HG02798 (cell line): ENCODE measurements at regions not wholly inside any gene's neighbourhood (a gene's known extent, or its start where the extent isn't known, plus 50 kb on each side); places are given as distances from the start of the nearest gene placed in this dataset.
A peak's percentile ranks its signal among the peaks of the same experiment; 100 is the strongest.
"Not testable (repeated sequence)": the region's sequence is repeated elsewhere in the genome, so short reads cannot be mapped to it uniquely, and the experiment has no call there.

Experiments used
- ATAC-seq: cut with Tn5 transposase; IDR thresholded peaks from one replicate; pipeline ENCODE4 v1.9.1; 2021; ENCODE audit warnings: mild to moderate bottlenecking; ENCODE audit not compliant: unreplicated experiment, poor library complexity

- ATAC-seq, result no peak
Observed at GRCh38 chr14:37970696-37971095, 237.0 kb upstream of the SSTR1 start.

- ATAC-seq, result no peak
Observed at GRCh38 chr14:37972941-37973887, 234.5 kb upstream of the SSTR1 start.

- ATAC-seq, result no peak
Observed at GRCh38 chr14:37974421-37974820, 233.3 kb upstream of the SSTR1 start.

- ATAC-seq, result no peak
Observed at GRCh38 chr14:37977481-37977880, 230.2 kb upstream of the SSTR1 start.

GRCh38 chr14:37985826-37986470 is 221.8 kb upstream of the SSTR1 start:
- peak; percentile 37 for ATAC-seq

GRCh38 chr14:37988472-37988871 is 219.2 kb upstream of the SSTR1 start:
- no peak for ATAC-seq

- no peak for ATAC-seq
Observed at GRCh38 chr14:37991027-37991426, 216.7 kb upstream of the SSTR1 start.

GRCh38 chr14:37992499-37992898 is 215.2 kb upstream of the SSTR1 start:
- ATAC-seq, result no peak

- ATAC-seq, result no peak
Observed at GRCh38 chr14:37994846-37995372, 212.8 kb upstream of the SSTR1 start.

- ATAC-seq, result no peak
Observed at GRCh38 chr14:37997017-37997416, 210.7 kb upstream of the SSTR1 start.

- no peak for ATAC-seq
Observed at GRCh38 chr14:38000340-38000739, 207.4 kb upstream of the SSTR1 start.

- no peak for ATAC-seq
Observed at GRCh38 chr14:38001501-38001900, 206.2 kb upstream of the SSTR1 start.

- no peak for ATAC-seq
Observed at GRCh38 chr14:38003746-38004609, 203.7 kb upstream of the SSTR1 start.

GRCh38 chr14:38004610-38004879 is 203.2 kb upstream of the SSTR1 start:
- ATAC-seq, result no peak

GRCh38 chr14:38011156-38011555 is 196.5 kb upstream of the SSTR1 start:
- ATAC-seq, result not testable (repeated sequence)

GRCh38 chr14:38012056-38012455 is 195.6 kb upstream of the SSTR1 start:
- ATAC-seq, result no peak

GRCh38 chr14:38016497-38016896 is 191.2 kb upstream of the SSTR1 start:
- ATAC-seq, result no peak

GRCh38 chr14:38021861-38022260 is 185.8 kb upstream of the SSTR1 start:
- no peak for ATAC-seq

- ATAC-seq, result no peak
Observed at GRCh38 chr14:38022775-38023174, 184.9 kb upstream of the SSTR1 start.

GRCh38 chr14:38038171-38038570 is 169.5 kb upstream of the SSTR1 start:
- no peak for ATAC-seq

- ATAC-seq, result no peak
Observed at GRCh38 chr14:38038986-38039385, 168.7 kb upstream of the SSTR1 start.
